Astrocyte of the cerebellum (primary cell): ENCODE measurements at regions not wholly inside any gene's neighbourhood (a gene's known extent, or its start where the extent isn't known, plus 50 kb on each side); places are given as distances from the start of the nearest gene placed in this dataset.

ENCODE experiments used
- DNase-seq: peaks from one replicate; pipeline ENCODE4 v3.0.0-alpha.2; 2011; ENCODE audit warnings: low read depth
- H3K4me3 ChIP-seq: 2 replicates; pipeline ENCODE4 v1.5.1; 2011; ENCODE audit warnings: mild to moderate bottlenecking, low read depth, low read length, moderate library complexity
- in situ Hi-C: cut with HindIII; loops from 2 replicates; pipeline ENCODE4 v1.10.0; 2017; ENCODE audit warnings: low sequenced_read_pairs
- TF ChIP-seq, protein P1 (sequence below): IDR thresholded peaks from 2 replicates; pipeline ENCODE4 v1.5.1; 2012; ENCODE audit warnings: low read length, low read depth, moderate library complexity, mild to moderate bottlenecking; ENCODE audit errors: missing control alignments

DNA sequence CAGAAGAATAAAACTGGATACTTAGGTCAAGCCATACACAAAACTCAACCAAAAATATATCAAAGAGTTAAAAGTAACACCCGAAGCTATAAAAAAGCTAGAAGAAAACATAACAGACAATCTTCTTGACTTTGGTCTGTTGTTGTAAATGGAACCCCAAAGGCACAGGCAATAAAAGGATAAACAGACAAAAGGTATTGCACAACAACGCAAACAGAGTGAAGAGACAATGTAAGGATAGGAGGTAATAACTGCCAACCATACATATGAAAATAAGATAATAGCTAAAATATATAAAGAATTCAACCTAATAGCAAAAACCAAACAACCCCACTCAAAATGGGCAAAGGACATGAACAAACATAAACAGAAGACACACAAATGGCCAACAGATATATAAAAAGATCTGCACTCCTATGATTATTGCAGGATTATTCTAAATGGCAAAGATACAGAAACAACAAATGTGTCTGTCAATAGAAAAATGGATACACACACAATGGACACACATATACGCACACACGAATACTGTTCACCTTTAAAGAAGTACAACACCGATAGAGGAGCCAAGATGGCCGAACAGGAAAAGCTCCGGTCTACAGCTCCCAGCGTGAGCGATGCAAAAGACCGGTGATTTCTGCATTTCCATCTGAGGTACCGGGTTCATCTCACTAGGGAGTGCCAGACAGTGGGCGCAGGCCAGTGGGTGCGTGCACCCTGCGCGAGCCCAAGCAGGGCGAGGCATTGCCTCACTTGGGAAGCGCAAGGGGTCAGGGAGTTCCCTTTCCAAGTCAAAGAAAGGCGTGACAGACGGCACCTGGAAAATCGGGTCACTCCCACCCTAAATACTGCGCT lies 1137.1 kb downstream of the FSCB start:
- TF ChIP-seq, protein P1, sequence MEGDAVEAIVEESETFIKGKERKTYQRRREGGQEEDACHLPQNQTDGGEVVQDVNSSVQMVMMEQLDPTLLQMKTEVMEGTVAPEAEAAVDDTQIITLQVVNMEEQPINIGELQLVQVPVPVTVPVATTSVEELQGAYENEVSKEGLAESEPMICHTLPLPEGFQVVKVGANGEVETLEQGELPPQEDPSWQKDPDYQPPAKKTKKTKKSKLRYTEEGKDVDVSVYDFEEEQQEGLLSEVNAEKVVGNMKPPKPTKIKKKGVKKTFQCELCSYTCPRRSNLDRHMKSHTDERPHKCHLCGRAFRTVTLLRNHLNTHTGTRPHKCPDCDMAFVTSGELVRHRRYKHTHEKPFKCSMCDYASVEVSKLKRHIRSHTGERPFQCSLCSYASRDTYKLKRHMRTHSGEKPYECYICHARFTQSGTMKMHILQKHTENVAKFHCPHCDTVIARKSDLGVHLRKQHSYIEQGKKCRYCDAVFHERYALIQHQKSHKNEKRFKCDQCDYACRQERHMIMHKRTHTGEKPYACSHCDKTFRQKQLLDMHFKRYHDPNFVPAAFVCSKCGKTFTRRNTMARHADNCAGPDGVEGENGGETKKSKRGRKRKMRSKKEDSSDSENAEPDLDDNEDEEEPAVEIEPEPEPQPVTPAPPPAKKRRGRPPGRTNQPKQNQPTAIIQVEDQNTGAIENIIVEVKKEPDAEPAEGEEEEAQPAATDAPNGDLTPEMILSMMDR = no peak
- no peak overlapping the region for H3K4me3 ChIP-seq
- in situ Hi-C loops = no loop called here
- DNase-seq = no peak

DNA sequence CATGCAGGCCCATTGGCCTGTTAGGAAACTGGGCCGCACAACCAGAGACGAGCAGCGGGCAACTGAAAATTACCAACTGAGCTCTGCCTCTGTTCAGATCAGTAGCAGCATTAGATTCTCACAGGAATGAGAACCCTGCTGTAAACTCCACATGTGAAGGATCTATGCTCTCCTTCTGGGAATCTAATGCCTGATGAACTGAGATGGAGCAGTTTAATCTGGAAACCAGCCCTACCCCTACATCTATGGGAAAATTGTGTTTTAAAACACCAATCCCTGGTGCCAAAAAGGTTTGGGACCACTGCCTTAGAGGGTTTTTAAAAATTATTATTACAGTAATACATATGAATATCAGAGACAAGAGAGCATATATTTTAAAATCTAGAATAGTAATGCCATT lies 1144.5 kb downstream of the FSCB start:
- H3K4me3 ChIP-seq = no peak overlapping the region
- in situ Hi-C loops = no loop called here
- TF ChIP-seq, protein P1 = no peak

DNA sequence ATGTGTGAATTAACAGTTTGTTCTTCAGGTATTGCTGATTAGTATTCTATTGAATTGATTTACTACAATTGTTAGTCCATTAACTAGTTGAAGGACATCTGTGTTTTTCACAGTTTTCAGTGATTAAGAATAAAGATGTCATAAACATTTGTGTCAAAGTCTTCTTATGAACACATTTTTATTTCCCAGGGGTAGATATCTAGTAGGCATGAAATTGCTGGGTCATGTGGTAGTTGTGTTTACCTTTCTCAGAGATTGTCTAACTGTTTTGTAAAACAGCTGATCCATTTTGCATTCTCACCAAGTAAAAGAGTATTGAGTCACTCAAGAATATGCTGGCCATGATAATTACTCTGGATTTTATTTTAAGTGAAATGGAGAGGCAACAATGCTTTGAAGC lies 1145.3 kb downstream of the FSCB start:
- no peak overlapping the region for H3K4me3 ChIP-seq
- in situ Hi-C loops = no loop called here
- DNase-seq = no peak

More for the DNA sequence above, 1144.5 kb downstream of the FSCB start:
- DNase-seq = no peak

DNA sequence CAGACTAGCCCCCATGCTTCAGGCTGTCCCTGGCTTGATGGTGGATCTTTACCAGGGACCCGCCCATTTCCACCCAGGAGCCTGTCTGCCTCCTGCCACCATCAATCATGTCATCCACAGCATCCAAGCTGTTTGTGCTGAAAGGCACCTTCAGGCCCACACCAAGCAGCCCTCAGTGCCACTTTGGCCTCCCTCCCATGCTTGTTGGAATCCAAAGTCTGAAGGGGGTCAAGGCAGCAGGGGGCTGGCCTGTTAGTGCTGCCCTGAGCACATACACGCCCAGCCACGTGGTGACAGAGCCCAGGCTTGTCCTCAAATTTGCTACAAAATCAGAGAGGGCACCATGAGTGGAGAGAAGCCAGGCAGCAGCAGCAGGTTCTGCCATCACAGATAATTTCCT lies 1146.8 kb downstream of the FSCB start:
- no peak for DNase-seq
- TF ChIP-seq, protein P1 = no peak
- in situ Hi-C loops = no loop called here
- H3K4me3 ChIP-seq = no peak overlapping the region

More for the DNA sequence above, 1145.3 kb downstream of the FSCB start:
- TF ChIP-seq, protein P1 = no peak

DNA sequence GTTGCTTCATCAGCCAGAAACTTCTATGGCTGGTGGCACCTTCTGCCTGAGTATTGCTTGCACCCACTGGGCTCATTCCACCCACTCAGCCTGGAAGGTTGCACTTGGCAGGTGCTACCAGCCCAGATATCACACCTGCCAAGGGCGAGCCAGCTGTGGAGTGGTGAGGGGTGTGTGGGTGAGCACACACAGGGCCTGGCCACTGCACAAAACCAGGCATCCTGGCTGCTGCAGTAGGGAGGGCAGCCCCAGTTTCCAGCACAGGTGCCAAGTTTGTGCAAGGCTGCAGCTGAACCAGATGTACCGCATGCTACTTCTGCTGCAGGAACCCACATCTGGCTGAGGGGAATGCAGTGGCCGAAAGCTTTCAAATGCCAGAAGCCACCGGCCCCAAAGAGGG lies 1147.8 kb downstream of the FSCB start:
- no peak overlapping the region for H3K4me3 ChIP-seq
- TF ChIP-seq, protein P1 = no peak
- in situ Hi-C loops = no loop called here
- DNase-seq = no peak

DNA sequence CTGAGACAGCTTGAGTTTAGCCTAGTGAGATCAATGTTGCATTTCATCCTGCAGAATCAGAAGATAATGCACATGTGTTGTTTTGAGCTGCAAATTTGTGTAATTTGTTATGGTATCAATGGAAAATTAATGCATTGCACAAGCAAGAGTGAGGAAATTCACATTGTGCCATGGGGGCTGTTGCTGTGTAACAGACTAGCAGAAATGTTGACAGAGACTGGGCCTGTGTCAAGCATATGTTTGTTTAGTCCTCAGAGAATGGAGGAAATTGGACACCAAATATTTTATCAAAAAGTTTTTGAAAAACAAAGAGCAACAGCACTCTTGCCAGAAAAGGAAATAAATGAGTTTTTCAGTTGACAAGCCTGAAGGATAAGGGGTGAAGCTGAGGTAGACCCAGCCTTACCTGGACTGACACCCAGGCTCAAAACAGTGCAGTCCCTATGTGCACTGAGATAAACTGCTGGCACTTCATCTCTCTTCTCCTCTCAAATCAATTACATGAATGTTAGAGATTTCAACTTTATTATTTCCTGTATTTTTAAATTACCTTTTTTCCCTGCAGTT lies 1150.0 kb downstream of the FSCB start:
- TF ChIP-seq, protein P1 = no peak
- no peak for DNase-seq
- no peak overlapping the region for H3K4me3 ChIP-seq
- in situ Hi-C loops = no loop called here
